ENCODE measurements at regions not wholly inside any gene's neighbourhood (a gene's known extent, or its start where the extent isn't known, plus 50 kb on each side); places are given as distances from the start of the nearest gene placed in this dataset.

- no peak overlapping the region for H3K18ac ChIP-seq (ENCODE audit: extremely low read depth, low read length)
- DNase-seq (ENCODE audit: low read depth in 1 of 2, low spot score in 2 of 2) = no peak
- no peak overlapping the region for H3K27ac ChIP-seq (ENCODE audit: low read depth, low read length)
- no peaks in the 10 kb centered on the region for H3K23me2 ChIP-seq (ENCODE audit: low read depth, low read length)
- no peaks in the 10 kb centered on the region for H3K36me3 ChIP-seq (ENCODE audit: control insufficient read depth in 2 of 4, insufficient read depth in 4 of 4, low read length in 3 of 4)
- no peak overlapping the region for H3K23ac ChIP-seq (ENCODE audit: insufficient read length)
- no peak overlapping the region for H2AFZ ChIP-seq (ENCODE audit: low read length)
- no peak overlapping the region for H3K9ac ChIP-seq (replicated peaks in 1 of 4; ENCODE audit: extremely low read depth in 1 of 4, low read depth in 3 of 4, low read length in 3 of 4)
- H3K79me2 ChIP-seq (ENCODE audit: control insufficient read depth in 1 of 2, insufficient read depth in 2 of 2, low read length in 2 of 2) = no peaks in the 10 kb centered on the region
- WGBS, 2 experiments (ENCODE audit: extremely low coverage in 1 of 2, insufficient coverage in 1 of 2, insufficient read length in 1 of 2, insufficient replicate concordance in 2 of 2, low coverage in 1 of 2, low lambda C conversion rate in 2 of 2, missing lambda C conversion rate in 1 of 2) = 78% methylated on average over 1 of the region's 1 CpG; no CpG with 5 or more reads in 1 of the 2 experiments
- CTCF ChIA-PET (ENCODE audit: partially characterized antibody) = no interaction called here
- no peak overlapping the region for H3K4ac ChIP-seq (replicated peaks; ENCODE audit: insufficient read length, low read depth, low read length)
- no peak overlapping the region for H4K91ac ChIP-seq (replicated peaks; ENCODE audit: insufficient read length, low read length)
- H2BK120ac ChIP-seq (replicated peaks; ENCODE audit: low read depth, low read length) = no peak overlapping the region
- no peak overlapping the region for H3K14ac ChIP-seq (ENCODE audit: insufficient read length)
- no peaks in the 10 kb centered on the region for H3K27me3 ChIP-seq (replicated peaks in 1 of 4; ENCODE audit: control insufficient read depth in 3 of 4, extremely low read depth in 1 of 4, insufficient read depth in 3 of 4, low read length in 3 of 4)
- POLR2A ChIA-PET (ENCODE audit: partially characterized antibody) = no interaction called here
- no peak overlapping the region for H2BK20ac ChIP-seq (ENCODE audit: low read length)
- H3K4me1 ChIP-seq (replicated peaks in 1 of 4; ENCODE audit: control insufficient read depth in 3 of 4, insufficient read depth in 4 of 4, low read length in 3 of 4) = no peaks in the 10 kb centered on the region
- H4K8ac ChIP-seq (ENCODE audit: extremely low read depth, insufficient read depth, low read length) = no peak overlapping the region
- no peak overlapping the region for H2BK15ac ChIP-seq (ENCODE audit: low read length)
- H4K5ac ChIP-seq (ENCODE audit: insufficient read length, low read depth, low read length) = no peak overlapping the region
- no peaks in the 10 kb centered on the region for H3K9me3 ChIP-seq (ENCODE audit: insufficient read depth in 2 of 2, low read depth in 1 of 2, low read length in 1 of 2)
- H2BK12ac ChIP-seq (ENCODE audit: low read depth, low read length) = no peak overlapping the region
- no peak overlapping the region for H2BK5ac ChIP-seq (ENCODE audit: low read depth, low read length)
- no peak overlapping the region for H3K4me2 ChIP-seq (ENCODE audit: insufficient read depth in 1 of 2, low read depth in 2 of 2, low read length in 2 of 2)
- no peaks in the 10 kb centered on the region for H4K20me1 ChIP-seq (replicated peaks in 1 of 2; ENCODE audit: control insufficient read depth in 1 of 2, insufficient read depth in 2 of 2, low read length in 2 of 2)
- H3K4me3 ChIP-seq (ENCODE audit: extremely low read depth in 1 of 4, insufficient read depth in 2 of 4, low read depth in 3 of 4, low read length in 4 of 4) = no peak overlapping the region
- no peak overlapping the region for H2AK5ac ChIP-seq (ENCODE audit: low read depth, low read length)
- no peak overlapping the region for H3K56ac ChIP-seq (replicated peaks; ENCODE audit: insufficient read length, low read depth, low read length)
- no peaks in the 10 kb centered on the region for H3K79me1 ChIP-seq (ENCODE audit: low read depth, low read length)
- no peak for FAIRE-seq
- TF ChIP-seq JUND (IDR thresholded peaks at IDR 0.05; ENCODE audit: low read length) (no peak), SIN3A (conservative IDR thresholded peaks at IDR 0.05 in 1 of 2, IDR thresholded peaks at IDR 0.05 in 1 of 2; ENCODE audit: low read depth in 1 of 2, low read length in 2 of 2) (no peak), TAF1 (IDR thresholded peaks at IDR 0.05; ENCODE audit: low read depth, low read length) (no peak), CBX5 (IDR thresholded peaks at IDR 0.05; ENCODE audit: low read depth, low read length) (no peak), FOSL1 (IDR thresholded peaks at IDR 0.05; ENCODE audit: insufficient read depth, low read depth, low read length) (no peak), POLR2AphosphoS5 (IDR thresholded peaks at IDR 0.05; ENCODE audit: low read depth, low read length) (no peak), GTF2F1 (IDR thresholded peaks at IDR 0.05; ENCODE audit: borderline replicate concordance, low read depth, low read length) (no peak), POLR2A (IDR thresholded peaks at IDR 0.05; ENCODE audit: control extremely low read depth in 1 of 2, low read depth in 2 of 2, low read length in 2 of 2) (no peak), MAFK (IDR thresholded peaks at IDR 0.05; ENCODE audit: low read depth, low read length) (no peak), BCL11A (IDR thresholded peaks at IDR 0.05; ENCODE audit: low read depth in 2 of 2, low read length in 2 of 2) (no peak), EZH2 (IDR thresholded peaks at IDR 0.05; ENCODE audit: low read depth, low read length, severe bottlenecking) (no peak), KDM1A (IDR thresholded peaks at IDR 0.05; ENCODE audit: borderline replicate concordance, low read length) (no peak)
- TF ChIP-seq, protein P1, sequence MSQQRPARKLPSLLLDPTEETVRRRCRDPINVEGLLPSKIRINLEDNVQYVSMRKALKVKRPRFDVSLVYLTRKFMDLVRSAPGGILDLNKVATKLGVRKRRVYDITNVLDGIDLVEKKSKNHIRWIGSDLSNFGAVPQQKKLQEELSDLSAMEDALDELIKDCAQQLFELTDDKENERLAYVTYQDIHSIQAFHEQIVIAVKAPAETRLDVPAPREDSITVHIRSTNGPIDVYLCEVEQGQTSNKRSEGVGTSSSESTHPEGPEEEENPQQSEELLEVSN (IDR thresholded peaks at IDR 0.05) = no peak
These were observed 1201.2 kb upstream of the CDH6 start for GRCh38 chr5:29992248-29992647.

All from H1 (cell line).